Astrocyte (in vitro differentiated cells and primary cell): ENCODE measurements at regions not wholly inside any gene's neighbourhood (a gene's known extent, or its start where the extent isn't known, plus 50 kb on each side); places are given as distances from the start of the nearest gene placed in this dataset.

Experiments
- DNase-seq: peaks from one replicate; pipeline ENCODE4 v3.0.0-alpha.2; 2010; ENCODE audit warnings: low read depth
- FAIRE-seq: peaks from 2 replicates; lab custom pipeline; 2011; peaks lifted over from hg19 to GRCh38; lab: Jason Lieb, UNC
- H2AFZ ChIP-seq: 2 replicates; pipeline ENCODE4 v1.6.0; 2012; ENCODE audit warnings: low read depth, low read length, inconsistent platforms
- H3K27ac ChIP-seq: 2 replicates; pipeline ENCODE4 v1.5.1; 2011; ENCODE audit warnings: low read depth, low read length, inconsistent platforms
- H3K27me3 ChIP-seq: 2 replicates; pipeline ENCODE4 v1.6.0; 2011; ENCODE audit warnings: low read length, inconsistent platforms; ENCODE audit not compliant: insufficient read depth
- H3K36me3 ChIP-seq: 2 replicates; pipeline ENCODE4 v1.5.1; 2011; ENCODE audit warnings: low read length, inconsistent platforms; ENCODE audit not compliant: insufficient read depth
- H3K4me1 ChIP-seq: 2 replicates; pipeline ENCODE4 v1.5.1; 2011; ENCODE audit warnings: low read length, inconsistent platforms; ENCODE audit not compliant: insufficient read depth
- H3K4me2 ChIP-seq: 2 replicates; pipeline ENCODE4 v1.6.0; 2012; ENCODE audit warnings: low read length, inconsistent platforms
- H3K4me3 ChIP-seq: 2 replicates; pipeline ENCODE4 v1.5.1; 2011; ENCODE audit warnings: low read depth, mild to moderate bottlenecking, low read length, inconsistent platforms; ENCODE audit not compliant: insufficient read depth
- H3K79me2 ChIP-seq: 2 replicates; pipeline ENCODE4 v1.6.0; 2012; ENCODE audit warnings: mild to moderate bottlenecking, low read length, inconsistent platforms; ENCODE audit not compliant: insufficient read depth
- H3K9ac ChIP-seq: 2 replicates; pipeline ENCODE4 v1.6.0; 2012; ENCODE audit warnings: mild to moderate bottlenecking, low read length, inconsistent platforms
- H3K9me3 ChIP-seq: 2 replicates; pipeline ENCODE4 v1.5.1; 2012; ENCODE audit warnings: low read depth, mild to moderate bottlenecking, low read length, inconsistent platforms; ENCODE audit not compliant: insufficient read depth
- H4K20me1 ChIP-seq: 2 replicates; pipeline ENCODE4 v1.6.0; 2012; ENCODE audit warnings: low read length, inconsistent platforms; ENCODE audit not compliant: insufficient read depth
- H3K27ac Mint-ChIP-seq: one replicate; pipeline ENCODE4 v1.8.0; 2021; ENCODE audit warnings: mild to moderate bottlenecking, mixed read lengths; ENCODE audit not compliant: unreplicated experiment
- H3K27me3 Mint-ChIP-seq: one replicate; pipeline ENCODE4 v1.8.0; 2021; ENCODE audit warnings: low read depth, mixed read lengths; ENCODE audit not compliant: unreplicated experiment
- H3K36me3 Mint-ChIP-seq: one replicate; pipeline ENCODE4 v1.8.0; 2021; ENCODE audit warnings: low read depth, mixed read lengths; ENCODE audit not compliant: unreplicated experiment
- H3K4me1 Mint-ChIP-seq: one replicate; pipeline ENCODE4 v1.8.0; 2021; ENCODE audit warnings: low read depth, mixed read lengths; ENCODE audit not compliant: unreplicated experiment
- H3K4me3 Mint-ChIP-seq: one replicate; pipeline ENCODE4 v1.8.0; 2021; ENCODE audit warnings: mild to moderate bottlenecking, moderate library complexity, mixed read lengths; ENCODE audit not compliant: unreplicated experiment
- H3K9me3 Mint-ChIP-seq: one replicate; pipeline ENCODE4 v1.8.0; 2021; ENCODE audit warnings: mild to moderate bottlenecking, mixed read lengths; ENCODE audit not compliant: unreplicated experiment
- CTCF ChIP-seq: IDR thresholded peaks from 2 replicates; pipeline ENCODE4 v1.5.1; 2011; ENCODE audit warnings: low read depth, mild to moderate bottlenecking, inconsistent platforms, low read length, moderate library complexity; ENCODE audit not compliant: insufficient read depth
- EZH2 ChIP-seq: IDR thresholded peaks from 2 replicates; pipeline ENCODE4 v1.6.1; 2012; ENCODE audit warnings: mild to moderate bottlenecking, low read length, inconsistent platforms; ENCODE audit not compliant: insufficient read depth

GRCh38 chr1:173266841-173267240 is 59.7 kb upstream of the TNFSF4 start:
- H3K4me2 ChIP-seq = no peak overlapping the region
- Mint-ChIP-seq H3K4me3 (no peak overlapping the region), H3K27me3 (no peaks in the 10 kb centered on the region), H3K36me3 (no peaks in the 10 kb centered on the region), H3K9me3 (peaks cover 5% of the 10 kb centered on the region), H3K27ac (no peak overlapping the region), H3K4me1 (peaks cover 40% of the 10 kb centered on the region)
- FAIRE-seq (peak; percentile 73), DNase-seq (peak; percentile 45)
- no peak overlapping the region for H3K9ac ChIP-seq
- no peaks in the 10 kb centered on the region for H4K20me1 ChIP-seq
- no peak overlapping the region for H3K27ac ChIP-seq
- no peak overlapping the region for H3K4me3 ChIP-seq
- H3K9me3 ChIP-seq = no peaks in the 10 kb centered on the region
- peaks cover 39% of the 10 kb centered on the region for H3K4me1 ChIP-seq
- no peaks in the 10 kb centered on the region for H3K79me2 ChIP-seq
- no peaks in the 10 kb centered on the region for H3K27me3 ChIP-seq
- TF ChIP-seq EZH2 = no peak
- no peak for TF ChIP-seq CTCF
- no peaks in the 10 kb centered on the region for H3K36me3 ChIP-seq
- H2AFZ ChIP-seq = no peak overlapping the region

- peak overlapping the region; percentile 29 for H3K27ac ChIP-seq
- Mint-ChIP-seq H3K36me3 (no peaks in the 10 kb centered on the region), H3K4me3 (no peak overlapping the region), H3K27me3 (no peaks in the 10 kb centered on the region), H3K27ac (peak overlapping the region; percentile 77), H3K9me3 (peaks cover 5% of the 10 kb centered on the region), H3K4me1 (peaks cover 40% of the 10 kb centered on the region)
- DNase-seq (peak; percentile 98), FAIRE-seq (peak; percentile 71)
- no peaks in the 10 kb centered on the region for H4K20me1 ChIP-seq
- H2AFZ ChIP-seq = no peak overlapping the region
- TF ChIP-seq CTCF = no peak
- TF ChIP-seq EZH2 = no peak
- no peaks in the 10 kb centered on the region for H3K79me2 ChIP-seq
- H3K27me3 ChIP-seq = no peaks in the 10 kb centered on the region
- no peaks in the 10 kb centered on the region for H3K9me3 ChIP-seq
- no peaks in the 10 kb centered on the region for H3K36me3 ChIP-seq
- H3K4me2 ChIP-seq = peak overlapping the region; percentile 57
- H3K4me1 ChIP-seq = peaks cover 39% of the 10 kb centered on the region
- H3K4me3 ChIP-seq = no peak overlapping the region
- peak overlapping the region; percentile 18 for H3K9ac ChIP-seq
Observed at GRCh38 chr1:173267453-173267945, 60.4 kb upstream of the TNFSF4 start.

- no peak overlapping the region for H3K9ac ChIP-seq
- Mint-ChIP-seq H3K4me3 (no peak overlapping the region), H3K27me3 (no peaks in the 10 kb centered on the region), H3K4me1 (peaks cover 40% of the 10 kb centered on the region), H3K27ac (no peak overlapping the region), H3K9me3 (peaks cover 2% of the 10 kb centered on the region), H3K36me3 (no peaks in the 10 kb centered on the region)
- H3K4me3 ChIP-seq = no peak overlapping the region
- peak overlapping the region; percentile 57 for H3K4me2 ChIP-seq
- TF ChIP-seq EZH2 (no peak), CTCF (no peak)
- no peaks in the 10 kb centered on the region for H3K27me3 ChIP-seq
- no peaks in the 10 kb centered on the region for H3K36me3 ChIP-seq
- FAIRE-seq (peak; percentile 41), DNase-seq (no peak)
- H2AFZ ChIP-seq = no peak overlapping the region
- peak overlapping the region; percentile 29 for H3K27ac ChIP-seq
- peaks cover 39% of the 10 kb centered on the region for H3K4me1 ChIP-seq
- H3K79me2 ChIP-seq = no peaks in the 10 kb centered on the region
- H4K20me1 ChIP-seq = no peaks in the 10 kb centered on the region
- no peaks in the 10 kb centered on the region for H3K9me3 ChIP-seq
Observed at GRCh38 chr1:173268261-173268660, 61.1 kb upstream of the TNFSF4 start.
